Naive B cell (primary cell): ENCODE measurements at regions not wholly inside any gene's neighbourhood (a gene's known extent, or its start where the extent isn't known, plus 50 kb on each side); places are given as distances from the start of the nearest gene placed in this dataset.
"Not testable (repeated sequence)": the region's sequence is repeated elsewhere in the genome, so short reads cannot be mapped to it uniquely, and the experiment has no call there.

ENCODE experiments used
- ATAC-seq, 2 donors: fragments of 150-1000 bp; cut with Tn5 transposase; 2 replicates each; pipeline ENCODE4 v1.10.0; 2021; ENCODE audit warnings: low read depth in 2 of 2, mild to moderate bottlenecking in 2 of 2, moderate library complexity in 2 of 2
- DNase-seq: peaks from one replicate; pipeline ENCODE4 v3.0.0; 2022
- H3K27ac Mint-ChIP-seq, 6 donors: one replicate each; pipeline ENCODE4 v1.8.0; 2020 to 2022; ENCODE audit warnings: mild to moderate bottlenecking in 6 of 6, mixed read lengths in 6 of 6, moderate library complexity in 5 of 6, inconsistent platforms in 2 of 6
- H3K27me3 Mint-ChIP-seq, 3 donors: one replicate each; pipeline ENCODE4 v1.8.0; 2021 to 2022; ENCODE audit warnings: mixed read lengths in 3 of 3, mild to moderate bottlenecking in 1 of 3
- H3K36me3 Mint-ChIP-seq, 2 donors: one replicate each; pipeline ENCODE4 v1.8.0; 2020 to 2022; ENCODE audit warnings: mixed read lengths in 2 of 2, inconsistent platforms in 1 of 2, mild to moderate bottlenecking in 1 of 2
- H3K4me1 Mint-ChIP-seq, 3 donors: one replicate each; pipeline ENCODE4 v1.8.0; 2020 to 2022; ENCODE audit warnings: mixed read lengths in 3 of 3, inconsistent platforms in 1 of 3, mild to moderate bottlenecking in 1 of 3, moderate library complexity in 1 of 3
- H3K4me3 Mint-ChIP-seq, 8 donors: one replicate each; pipeline ENCODE4 v1.8.0; 2020 to 2022; ENCODE audit warnings: mild to moderate bottlenecking in 8 of 8, mixed read lengths in 8 of 8, moderate library complexity in 8 of 8, inconsistent platforms in 2 of 8
- H3K9me3 Mint-ChIP-seq, 7 donors: one replicate each; pipeline ENCODE4 v1.8.0; 2020 to 2022; ENCODE audit warnings: mixed read lengths in 7 of 7, mild to moderate bottlenecking in 5 of 7, inconsistent platforms in 2 of 7, moderate library complexity in 1 of 7

DNA sequence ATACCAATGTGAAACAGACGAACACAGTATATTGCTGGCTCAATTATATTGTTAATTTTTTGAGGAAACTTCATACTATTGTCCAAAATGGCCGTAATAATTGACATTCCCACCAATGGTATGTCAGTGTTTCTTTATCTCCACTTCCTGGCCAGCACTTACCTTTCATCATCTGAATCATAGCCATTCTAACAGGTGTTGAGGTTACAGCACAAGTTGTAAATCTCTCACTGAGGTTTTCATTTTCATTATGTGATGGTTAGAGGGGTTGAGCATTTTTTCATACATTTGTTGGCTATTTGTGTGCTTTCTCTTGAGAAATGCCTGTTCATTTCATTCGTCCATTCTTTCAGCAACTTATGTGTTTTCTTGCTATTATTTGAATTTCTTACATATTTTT lies 824.0 kb downstream of the UQCRFS1 start:
- Mint-ChIP-seq H3K4me1 (peaks cover 4 to 15% (median 7%) of the 10 kb centered on the region in 3 donors), H3K27me3 (no peaks in the 10 kb centered on the region), H3K36me3 (no peaks in the 10 kb centered on the region), H3K9me3 (peaks cover 0 to 18% (median 3%) of the 10 kb centered on the region in 7 donors), H3K4me3 (no peak overlapping the region), H3K27ac (no peak overlapping the region)
- DNase-seq (no peak), ATAC-seq (no peak)

DNA sequence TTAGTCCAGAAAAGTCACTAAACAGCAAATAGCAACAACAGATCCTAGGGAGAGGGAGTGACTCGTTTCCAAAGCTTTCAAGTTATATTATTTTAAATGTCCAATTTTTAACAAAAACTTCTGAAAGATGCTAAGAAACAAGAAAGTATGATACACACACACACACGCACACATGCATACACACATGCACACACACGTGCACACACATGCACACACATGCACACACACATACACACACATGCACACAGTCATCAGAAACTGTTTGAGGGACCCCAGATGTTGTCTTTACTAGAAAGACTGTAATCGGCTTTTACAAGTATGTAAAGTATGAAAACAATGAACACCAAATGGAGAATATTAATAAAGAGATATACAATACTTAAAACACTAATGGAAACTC lies 825.4 kb downstream of the UQCRFS1 start:
- Mint-ChIP-seq H3K4me1 (peaks cover 0 to 6% (median 0%) of the 10 kb centered on the region in 3 donors), H3K27ac (no peak overlapping the region), H3K4me3 (no peak overlapping the region), H3K36me3 (no peaks in the 10 kb centered on the region), H3K27me3 (no peaks in the 10 kb centered on the region), H3K9me3 (peaks cover 0 to 18% (median 3%) of the 10 kb centered on the region in 7 donors)
- ATAC-seq (no peak), DNase-seq (no peak)

DNA sequence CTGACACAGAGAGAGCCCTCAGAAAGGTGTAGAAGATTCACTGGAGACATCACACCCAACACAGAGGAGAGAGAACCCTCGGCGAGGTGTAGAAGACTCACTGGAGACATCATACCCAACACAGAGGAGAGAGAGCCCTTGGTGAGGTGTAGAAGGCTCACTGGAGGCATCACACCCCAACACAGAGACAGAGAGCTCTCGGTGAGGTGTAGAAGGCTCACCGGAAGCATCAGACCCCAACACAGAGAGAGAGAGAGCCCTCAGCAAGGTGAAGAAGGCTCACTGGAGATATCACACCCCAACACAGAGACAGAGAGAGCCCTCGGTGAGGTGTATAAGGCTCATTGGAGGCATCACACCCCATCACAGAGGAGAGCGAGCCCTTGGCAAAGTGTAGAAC lies 826.5 kb downstream of the UQCRFS1 start:
- no peak for ATAC-seq
- H3K4me1 Mint-ChIP-seq, result peaks cover 0 to 6% (median 0%) of the 10 kb centered on the region in 3 donors

DNA sequence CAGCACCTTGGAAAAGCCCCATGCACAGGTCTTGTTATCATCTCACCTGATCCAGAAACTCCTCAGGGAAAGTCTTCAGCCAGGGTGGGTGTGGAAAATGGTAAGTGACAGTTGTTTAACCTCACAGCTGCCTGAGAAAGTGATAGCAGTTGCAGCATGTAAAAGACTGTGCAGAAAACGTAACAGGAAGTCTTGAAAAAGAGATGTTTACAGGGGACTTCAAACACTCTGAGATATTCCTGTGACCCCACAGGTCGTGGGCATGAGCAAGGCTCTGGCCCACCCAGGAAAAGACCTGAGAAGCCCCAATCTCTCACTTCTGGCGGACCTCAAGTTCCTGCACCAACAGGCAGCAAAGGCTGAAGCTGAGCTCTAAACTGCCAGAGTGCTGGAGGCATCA lies 826.9 kb downstream of the UQCRFS1 start:
- H3K4me1 Mint-ChIP-seq, result peaks cover 0 to 6% (median 0%) of the 10 kb centered on the region in 3 donors
- H3K27ac Mint-ChIP-seq, result no peak overlapping the region
- H3K4me3 Mint-ChIP-seq, result no peak overlapping the region
- H3K36me3 Mint-ChIP-seq, result no peaks in the 10 kb centered on the region
- peaks cover 0 to under 1% (median 0%) of the 10 kb centered on the region in 3 donors for H3K27me3 Mint-ChIP-seq
- ATAC-seq (no peak), DNase-seq (no peak)
- peaks cover 0 to 18% (median 3%) of the 10 kb centered on the region in 7 donors for H3K9me3 Mint-ChIP-seq

More for the DNA sequence above, 826.5 kb downstream of the UQCRFS1 start:
- Mint-ChIP-seq H3K4me3 (no peak overlapping the region), H3K36me3 (no peaks in the 10 kb centered on the region), H3K27ac (no peak overlapping the region), H3K27me3 (no peaks in the 10 kb centered on the region), H3K9me3 (peaks cover 0 to 18% (median 3%) of the 10 kb centered on the region in 7 donors)
- DNase-seq, result no peak

DNA sequence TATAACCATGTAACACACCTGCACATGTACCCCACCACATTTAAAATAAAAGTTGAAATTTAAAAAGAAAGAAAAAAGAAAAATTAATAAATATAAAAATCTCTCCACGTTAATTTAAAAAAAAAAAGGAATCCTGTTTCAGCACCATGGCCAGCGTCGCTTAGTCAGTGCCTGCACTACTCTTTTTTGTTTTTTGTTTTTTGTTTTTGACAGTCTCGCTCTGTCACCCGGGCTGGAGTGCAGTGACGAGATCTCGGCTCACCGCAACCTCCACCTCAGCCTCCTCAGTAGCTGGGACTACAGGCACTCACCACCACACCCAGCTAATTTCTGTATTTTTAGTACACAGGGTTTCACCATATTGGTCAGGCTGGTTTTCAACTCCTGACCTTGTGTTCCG lies 835.9 kb downstream of the UQCRFS1 start:
- Mint-ChIP-seq H3K4me3 (no peak overlapping the region), H3K36me3 (no peaks in the 10 kb centered on the region), H3K27me3 (peaks cover 0 to 4% (median 3%) of the 10 kb centered on the region in 3 donors), H3K27ac (no peak overlapping the region), H3K9me3 (peaks cover 0 to 28% (median 4%) of the 10 kb centered on the region in 7 donors), H3K4me1 (no peaks in the 10 kb centered on the region)
- no peak for DNase-seq
- ATAC-seq, result no peak

DNA sequence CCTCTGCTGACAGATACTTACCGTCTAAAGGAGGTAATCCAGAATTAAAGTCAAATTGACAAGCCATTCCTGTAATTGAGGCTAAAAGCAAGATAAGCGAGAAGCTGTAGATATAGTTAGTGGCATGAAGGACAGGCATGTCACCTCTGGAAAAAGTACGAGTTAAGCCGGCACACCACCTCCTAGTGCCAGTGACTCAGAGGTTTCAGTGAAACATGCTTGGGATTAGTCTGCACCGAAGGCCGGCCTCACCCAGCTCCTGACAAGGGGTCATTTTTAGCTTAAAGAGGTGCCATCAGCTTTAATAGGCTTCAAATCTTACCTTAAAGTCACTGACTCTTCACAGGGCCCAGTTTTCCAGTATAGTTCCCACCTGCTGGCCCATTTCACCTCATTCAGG lies 838.0 kb downstream of the UQCRFS1 start:
- H3K27ac Mint-ChIP-seq, result no peak overlapping the region
- peaks cover 4 to 35% (median 5%) of the 10 kb centered on the region in 7 donors for H3K9me3 Mint-ChIP-seq
- H3K27me3 Mint-ChIP-seq, result peaks cover 0 to 3% (median 0%) of the 10 kb centered on the region in 3 donors
- no peak overlapping the region for H3K4me3 Mint-ChIP-seq
- H3K36me3 Mint-ChIP-seq, result no peaks in the 10 kb centered on the region
- no peak for ATAC-seq
- DNase-seq, result no peak
- H3K4me1 Mint-ChIP-seq, result no peaks in the 10 kb centered on the region

DNA sequence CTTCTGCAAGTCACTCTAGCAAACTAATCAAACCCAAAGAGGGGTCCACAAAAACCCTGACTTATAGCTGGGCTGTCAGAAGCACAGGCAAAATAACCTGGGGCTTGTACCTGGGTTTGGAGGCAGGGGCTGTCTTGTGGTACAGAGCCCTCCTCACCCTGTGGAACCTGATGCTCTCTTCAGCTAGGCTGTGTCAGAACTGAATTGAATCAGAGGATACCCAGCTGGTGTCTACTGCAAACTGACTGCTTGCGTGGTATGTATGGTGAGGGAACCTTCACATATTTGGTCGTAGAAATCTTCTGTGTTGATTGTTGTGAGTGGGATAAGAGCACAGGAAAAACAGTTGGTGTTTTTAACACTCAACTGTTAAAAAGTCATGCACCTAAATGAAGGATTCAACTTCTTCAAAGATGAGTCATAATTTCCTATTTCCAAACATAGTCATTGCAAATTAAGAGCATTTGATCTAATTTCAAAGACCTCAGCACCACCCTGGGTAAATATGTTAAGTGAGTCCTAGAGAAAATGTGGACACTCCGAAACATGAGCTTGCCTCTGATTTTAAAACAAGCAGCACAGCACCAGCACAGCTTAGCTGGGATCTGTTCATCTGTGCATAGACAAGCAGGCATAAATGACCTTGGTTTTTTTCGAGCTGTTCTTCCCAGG lies 840.2 kb downstream of the UQCRFS1 start:
- Mint-ChIP-seq H3K9me3 (peaks cover 4 to 18% (median 8%) of the 10 kb centered on the region in 7 donors), H3K27ac (peak overlapping the region in 1 of 6 donors; percentile 54), H3K4me1 (no peaks in the 10 kb centered on the region), H3K4me3 (no peak overlapping the region), H3K36me3 (no peaks in the 10 kb centered on the region), H3K27me3 (peaks cover 0 to 10% (median 5%) of the 10 kb centered on the region in 3 donors)
- DNase-seq (no peak), ATAC-seq (no peak)

DNA sequence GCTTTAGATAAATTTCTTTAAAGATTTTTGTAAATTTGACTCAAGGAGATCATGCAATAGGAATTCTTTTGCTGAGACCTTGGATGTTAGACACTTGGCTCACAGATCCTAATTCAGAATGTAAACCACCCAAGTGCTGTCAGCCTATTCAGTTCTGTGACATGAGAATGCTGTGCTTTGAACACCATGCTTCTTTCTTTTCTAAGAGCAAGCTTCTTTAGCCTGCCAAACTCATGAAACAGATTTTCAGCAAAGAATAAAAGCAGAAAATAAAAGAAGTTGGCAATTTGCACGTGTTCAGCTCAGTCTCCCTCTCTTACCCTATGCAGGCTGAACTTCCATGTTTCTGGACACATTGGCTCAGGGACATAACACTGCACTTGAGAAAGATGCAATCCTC lies 845.8 kb downstream of the UQCRFS1 start:
- Mint-ChIP-seq H3K36me3 (no peaks in the 10 kb centered on the region), H3K4me3 (no peak overlapping the region), H3K4me1 (no peaks in the 10 kb centered on the region), H3K27me3 (peaks cover 0 to 14% (median 8%) of the 10 kb centered on the region in 3 donors), H3K27ac (no peak overlapping the region), H3K9me3 (peaks cover 0 to 17% (median 10%) of the 10 kb centered on the region in 7 donors)
- DNase-seq, result no peak
- ATAC-seq, result no peak

DNA sequence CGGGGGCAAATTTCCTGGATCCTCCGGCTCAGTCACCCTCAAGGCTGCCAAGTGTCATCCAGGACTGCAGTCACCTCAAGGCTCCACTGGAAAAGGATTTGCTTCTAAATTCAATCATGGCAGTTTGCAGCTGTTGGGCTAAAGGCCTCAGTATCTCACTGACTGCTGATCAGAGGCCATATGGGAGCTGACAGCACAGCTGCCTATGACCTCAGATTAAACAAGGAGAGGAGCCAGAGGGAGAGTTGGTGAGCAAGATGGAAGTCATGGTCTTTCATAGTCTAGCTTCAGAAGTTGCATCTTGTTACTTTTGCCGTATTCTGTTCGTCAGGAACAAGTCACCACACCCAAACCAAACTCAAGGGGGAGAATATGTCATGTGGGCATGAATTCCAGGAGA lies 849.7 kb downstream of the UQCRFS1 start:
- no peak for DNase-seq
- peaks cover 0 to 10% (median 8%) of the 10 kb centered on the region in 3 donors for H3K27me3 Mint-ChIP-seq
- H3K9me3 Mint-ChIP-seq, result peaks cover 0 to 13% (median 5%) of the 10 kb centered on the region in 7 donors
- no peak overlapping the region for H3K27ac Mint-ChIP-seq
- no peaks in the 10 kb centered on the region for H3K36me3 Mint-ChIP-seq
- H3K4me1 Mint-ChIP-seq, result no peaks in the 10 kb centered on the region
- no peak overlapping the region for H3K4me3 Mint-ChIP-seq
- no peak for ATAC-seq

DNA sequence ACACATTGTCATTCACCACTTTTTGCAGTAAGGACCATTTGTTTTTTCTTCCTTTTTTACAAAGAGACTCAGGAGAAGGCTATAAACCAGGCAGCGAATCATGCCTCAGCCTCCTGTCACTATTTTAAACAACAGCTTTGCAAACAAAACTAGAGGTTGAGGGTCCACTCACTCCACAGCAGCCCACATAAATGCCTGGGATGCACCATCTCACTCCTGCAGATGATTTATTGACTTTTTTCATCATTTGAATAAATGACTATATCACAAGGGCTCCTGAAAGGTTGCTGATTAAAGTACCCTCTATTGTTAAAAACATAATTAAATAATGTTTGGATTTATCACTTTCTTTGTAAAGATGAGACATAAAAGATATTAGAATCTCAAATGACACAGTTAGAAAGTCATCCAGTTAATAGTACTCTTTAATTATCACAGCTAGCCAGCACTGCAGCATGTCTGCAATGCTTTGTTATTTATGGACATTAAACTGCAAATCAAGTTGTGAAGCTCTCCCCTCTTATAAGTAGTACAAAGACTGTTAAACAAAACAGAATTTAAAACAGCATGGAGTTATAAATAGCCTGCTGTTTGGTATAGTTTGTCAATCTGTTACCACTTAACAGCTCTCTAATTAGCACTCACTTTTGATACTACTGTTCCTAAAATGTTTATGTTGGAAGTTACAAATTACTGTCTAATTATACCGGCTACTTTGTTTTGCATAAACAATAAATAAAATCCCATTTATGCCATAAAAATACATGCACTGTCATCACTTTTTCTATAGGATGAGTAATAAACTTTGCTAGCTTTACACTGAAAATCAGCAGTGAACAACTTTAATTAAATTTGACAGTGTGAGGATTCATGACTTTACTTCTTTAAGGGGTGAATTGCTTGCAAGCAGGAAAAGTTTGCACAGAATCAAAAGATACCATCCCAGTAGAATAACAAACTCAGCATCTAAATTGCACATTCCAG lies 853.2 kb downstream of the UQCRFS1 start:
- peaks cover 0 to 18% (median 4%) of the 10 kb centered on the region in 7 donors for H3K9me3 Mint-ChIP-seq
- no peaks in the 10 kb centered on the region for H3K4me1 Mint-ChIP-seq
- H3K4me3 Mint-ChIP-seq, result no peak overlapping the region
- H3K27me3 Mint-ChIP-seq, result peaks cover 0 to 4% (median 0%) of the 10 kb centered on the region in 3 donors
- H3K36me3 Mint-ChIP-seq, result no peaks in the 10 kb centered on the region
- no peak for DNase-seq
- no peak overlapping the region for H3K27ac Mint-ChIP-seq
- no peak for ATAC-seq

DNA sequence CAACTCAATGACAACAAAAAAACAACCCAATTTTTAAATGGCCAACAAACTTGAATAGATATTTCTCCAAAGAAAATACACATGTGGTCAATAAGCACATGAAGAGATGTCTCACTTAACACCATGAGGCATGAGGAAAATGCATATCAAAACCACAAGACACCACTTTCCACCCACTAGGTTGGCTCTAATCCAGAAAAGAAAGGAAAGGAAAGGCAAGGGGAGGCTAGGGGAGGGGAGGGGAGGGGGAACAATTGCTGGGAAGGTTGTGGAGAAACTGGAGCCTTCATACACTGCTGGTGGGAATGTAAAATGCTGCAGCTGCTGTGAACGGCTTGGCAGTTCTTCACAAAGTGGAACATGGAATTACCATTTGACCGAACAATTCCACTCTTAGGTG lies 854.3 kb downstream of the UQCRFS1 start:
- H3K27me3 Mint-ChIP-seq, result peaks cover 0 to 4% (median 4%) of the 10 kb centered on the region in 3 donors
- H3K4me1 Mint-ChIP-seq, result no peaks in the 10 kb centered on the region
- H3K27ac Mint-ChIP-seq, result no peak overlapping the region
- H3K9me3 Mint-ChIP-seq, result peaks cover 0 to 18% (median 3%) of the 10 kb centered on the region in 7 donors
- H3K4me3 Mint-ChIP-seq, result no peak overlapping the region
- ATAC-seq (no peak), DNase-seq (no peak)
- H3K36me3 Mint-ChIP-seq, result no peaks in the 10 kb centered on the region

DNA sequence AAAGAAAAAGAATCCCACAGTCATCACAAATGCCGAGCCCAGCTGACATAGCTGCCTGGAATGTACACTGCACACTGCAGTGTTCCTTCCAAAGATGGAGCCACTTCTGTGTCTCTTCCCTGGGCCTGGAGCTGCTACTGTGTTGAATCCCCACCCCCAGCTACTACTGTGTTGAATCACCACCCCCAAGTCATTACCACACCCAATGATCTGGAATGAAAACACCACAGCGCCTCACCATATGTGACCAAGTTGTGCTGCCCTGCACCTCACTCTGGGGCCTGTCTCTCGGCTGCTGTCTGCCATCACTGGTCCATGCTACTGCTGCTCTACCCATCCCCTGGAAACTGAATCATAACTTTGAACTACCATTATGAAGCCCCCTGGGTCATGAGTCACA lies 861.2 kb downstream of the UQCRFS1 start:
- H3K36me3 Mint-ChIP-seq, result no peaks in the 10 kb centered on the region
- H3K9me3 Mint-ChIP-seq, result peaks cover 0 to 34% (median 14%) of the 10 kb centered on the region in 7 donors
- DNase-seq (no peak), ATAC-seq (no peak)
- H3K27ac Mint-ChIP-seq, result no peak overlapping the region
- no peaks in the 10 kb centered on the region for H3K4me1 Mint-ChIP-seq
- peaks cover 0 to 12% (median 0%) of the 10 kb centered on the region in 3 donors for H3K27me3 Mint-ChIP-seq
- H3K4me3 Mint-ChIP-seq, result no peak overlapping the region

DNA sequence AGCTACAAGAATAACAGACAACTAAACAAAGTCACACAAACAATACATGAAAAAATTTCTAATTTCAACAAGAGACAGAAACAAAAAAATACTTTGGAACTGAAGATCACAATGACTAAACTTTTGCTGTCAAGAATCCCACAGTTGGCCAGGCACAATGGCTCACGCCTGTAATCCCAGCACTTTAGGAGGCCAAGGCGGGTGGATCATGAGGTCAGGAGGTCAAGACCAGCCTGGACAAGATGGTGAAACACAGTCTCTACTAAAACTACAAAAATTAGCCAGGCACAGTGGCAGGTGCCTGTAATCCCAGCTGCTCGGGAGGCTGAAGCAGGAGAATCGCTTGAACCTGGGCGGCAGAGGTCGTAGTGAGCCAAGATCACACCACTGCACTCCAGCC lies 861.6 kb downstream of the UQCRFS1 start:
- H3K4me3 Mint-ChIP-seq, H3K4me1 Mint-ChIP-seq, H3K27ac Mint-ChIP-seq, H3K36me3 Mint-ChIP-seq, ATAC-seq, DNase-seq: not testable (repeated sequence)
- H3K27me3 Mint-ChIP-seq, result peaks cover 0 to 12% (median 0%) of the 10 kb centered on the region in 3 donors
- peaks cover 0 to 32% (median 14%) of the 10 kb centered on the region in 7 donors for H3K9me3 Mint-ChIP-seq
